ENCODE measurements at regions not wholly inside any gene's neighbourhood (a gene's known extent, or its start where the extent isn't known, plus 50 kb on each side); places are given as distances from the start of the nearest gene placed in this dataset.

DNA sequence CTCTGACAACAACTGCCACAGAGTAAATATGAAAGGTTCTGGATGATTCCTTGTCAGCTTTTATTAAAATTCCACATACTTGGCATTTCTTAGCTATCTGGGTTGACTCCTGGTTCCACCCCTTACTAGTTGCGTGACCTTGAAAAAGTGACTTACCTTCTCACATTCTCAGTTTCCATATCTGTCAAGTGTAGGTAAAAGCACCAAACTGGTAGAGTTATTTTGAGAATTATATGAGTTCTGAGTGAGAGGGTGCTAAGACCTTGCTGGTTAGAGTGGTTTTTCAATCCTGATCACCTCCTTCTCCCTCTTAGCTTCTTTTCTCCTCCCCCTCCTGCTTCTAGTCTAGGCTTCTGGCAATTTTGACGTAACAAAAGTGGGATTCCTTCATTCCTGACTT lies 83.4 kb upstream of the ABCD3 start:
- 0 out of 2 replicates have a peak overlapping the region, but pooled peaks have one; percentile 2 for H3K9ac ChIP-seq (ENCODE audit: low read length)
- peak overlapping the region; percentile 21 for H3K27ac ChIP-seq (ENCODE audit: low read length)
- peaks cover 45% of the 10 kb centered on the region for H3K4me1 ChIP-seq (ENCODE audit: insufficient read depth, low read length)

DNA sequence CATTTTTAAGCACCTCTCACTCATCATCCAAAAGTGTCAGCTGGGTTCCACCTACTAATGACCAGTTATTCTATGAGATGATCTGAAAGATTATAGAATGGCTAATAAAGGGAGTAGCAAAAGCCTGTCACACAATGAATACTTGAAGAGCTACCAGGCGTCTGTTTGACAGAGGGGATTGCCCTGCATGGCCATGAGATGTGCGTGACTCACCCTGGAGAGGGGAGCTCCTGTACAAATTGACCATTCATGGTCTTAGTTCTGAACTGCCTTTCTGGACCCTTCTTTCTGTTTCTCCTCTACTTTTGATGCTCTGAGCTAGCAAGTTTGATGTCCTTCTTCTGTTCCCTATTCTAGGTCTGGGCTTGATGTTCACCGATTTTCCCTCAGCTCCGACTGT lies 85.2 kb upstream of the ABCD3 start:
- DNase-seq (peak; percentile 82), ATAC-seq (peak; percentile 61)
- POLR2A ChIA-PET (ENCODE audit: unreplicated experiment) = interaction anchor here (0.5 to 1.7 kb wide), 4 partner anchors 85 to 117 kb away, joined by 3 to 14 read pairs (median 5); partner anchors contain the start of gene ARHGAP29
- TSS peak; percentile 53 for BruUV-seq (replicated peaks)
- no peaks in the 10 kb centered on the region for H3K36me3 ChIP-seq (ENCODE audit: low read depth, low read length)
- H3K27me3 ChIP-seq (ENCODE audit: low read length) = no peaks in the 10 kb centered on the region
- no peak overlapping the region for H3K4me3 ChIP-seq (ENCODE audit: low read length)
- CTCF ChIA-PET = interaction anchor here (0.6 to 1.5 kb wide), 7 partner anchors 8 to 514 kb away, joined by 3 to 8 read pairs (median 4); partner anchors contain the start of gene ARHGAP29
- TF ChIP-seq EZH2 (IDR thresholded peaks at IDR 0.05; ENCODE audit: low read length, unreplicated experiment) = no peak
- TF ChIP-seq, protein P1, sequence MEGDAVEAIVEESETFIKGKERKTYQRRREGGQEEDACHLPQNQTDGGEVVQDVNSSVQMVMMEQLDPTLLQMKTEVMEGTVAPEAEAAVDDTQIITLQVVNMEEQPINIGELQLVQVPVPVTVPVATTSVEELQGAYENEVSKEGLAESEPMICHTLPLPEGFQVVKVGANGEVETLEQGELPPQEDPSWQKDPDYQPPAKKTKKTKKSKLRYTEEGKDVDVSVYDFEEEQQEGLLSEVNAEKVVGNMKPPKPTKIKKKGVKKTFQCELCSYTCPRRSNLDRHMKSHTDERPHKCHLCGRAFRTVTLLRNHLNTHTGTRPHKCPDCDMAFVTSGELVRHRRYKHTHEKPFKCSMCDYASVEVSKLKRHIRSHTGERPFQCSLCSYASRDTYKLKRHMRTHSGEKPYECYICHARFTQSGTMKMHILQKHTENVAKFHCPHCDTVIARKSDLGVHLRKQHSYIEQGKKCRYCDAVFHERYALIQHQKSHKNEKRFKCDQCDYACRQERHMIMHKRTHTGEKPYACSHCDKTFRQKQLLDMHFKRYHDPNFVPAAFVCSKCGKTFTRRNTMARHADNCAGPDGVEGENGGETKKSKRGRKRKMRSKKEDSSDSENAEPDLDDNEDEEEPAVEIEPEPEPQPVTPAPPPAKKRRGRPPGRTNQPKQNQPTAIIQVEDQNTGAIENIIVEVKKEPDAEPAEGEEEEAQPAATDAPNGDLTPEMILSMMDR (conservative IDR thresholded peaks at IDR 0.05; ENCODE audit: low read depth, low read length) = no peak
- H3K79me2 ChIP-seq (ENCODE audit: low read length) = peaks cover 46% of the 10 kb centered on the region
- H4K20me1 ChIP-seq (ENCODE audit: low read length) = no peaks in the 10 kb centered on the region
- peak overlapping the region; percentile 19; the same call in 1 of the 2 replicates for H3K9ac ChIP-seq (ENCODE audit: low read length)
- no peaks in the 10 kb centered on the region for H3F3A ChIP-seq (ENCODE audit: low read length, unreplicated experiment)
- H3K9me3 ChIP-seq (ENCODE audit: low read length) = no peaks in the 10 kb centered on the region
- peak overlapping the region; percentile 54 for H3K4me2 ChIP-seq (ENCODE audit: low read length)
- intact Hi-C loops (cut with micrococcal nuclease) = loop anchor here (10.0 kb wide), 1 partner anchor 472 kb away; no protein-coding TSS in a partner anchor
- no peak overlapping the region for H2AFZ ChIP-seq (ENCODE audit: low read length)
- peaks cover 60% of the 10 kb centered on the region for H3K4me1 ChIP-seq (ENCODE audit: insufficient read depth, low read length)
- H3K9me2 ChIP-seq (replicated peaks; ENCODE audit: low read length) = no peaks in the 10 kb centered on the region
- H3K27ac ChIP-seq (ENCODE audit: low read length) = peak overlapping the region; percentile 62

More for the DNA sequence above, 83.4 kb upstream of the ABCD3 start:
- Histone ChIP-seq H3K79me2 (ENCODE audit: low read length) (peaks cover 29% of the 10 kb centered on the region), H3K4me3 (ENCODE audit: low read length) (no peak overlapping the region), H3K27me3 (ENCODE audit: low read length) (no peaks in the 10 kb centered on the region), H3F3A (ENCODE audit: low read length, unreplicated experiment) (no peaks in the 10 kb centered on the region), H3K36me3 (ENCODE audit: low read depth, low read length) (no peaks in the 10 kb centered on the region), H3K4me2 (ENCODE audit: low read length) (peak overlapping the region; percentile 24; the same call in 1 of the 2 replicates), H3K9me3 (ENCODE audit: low read length) (no peaks in the 10 kb centered on the region), H2AFZ (ENCODE audit: low read length) (peak overlapping the region; percentile 8; the same call in 1 of the 2 replicates), H4K20me1 (ENCODE audit: low read length) (no peaks in the 10 kb centered on the region), H3K9me2 (replicated peaks; ENCODE audit: low read length) (no peaks in the 10 kb centered on the region)
- ATAC-seq (no peak), DNase-seq (no peak)
- intact Hi-C loops (cut with micrococcal nuclease) = loop anchor here (1.0 to 10.0 kb wide), 3 partner anchors 289 to 470 kb away; no protein-coding TSS in a partner anchor
- ChIA-PET POLR2A (ENCODE audit: unreplicated experiment) (no interaction called here), CTCF (interaction anchor here (0.9 to 3.1 kb wide), 8 partner anchors 9 to 309 kb away, joined by 3 to 36 read pairs (median 6); no protein-coding TSS in a partner anchor)
- BruUV-seq (replicated peaks) = no TSS peak
- TF ChIP-seq, protein P1 (conservative IDR thresholded peaks at IDR 0.05; ENCODE audit: low read depth, low read length) = no peak
- TF ChIP-seq EZH2phosphoT487 (IDR thresholded peaks at IDR 0.05; ENCODE audit: borderline replicate concordance, low read length) = no peak
- no peak for TF ChIP-seq EZH2 (IDR thresholded peaks at IDR 0.05; ENCODE audit: low read length, unreplicated experiment)

DNA sequence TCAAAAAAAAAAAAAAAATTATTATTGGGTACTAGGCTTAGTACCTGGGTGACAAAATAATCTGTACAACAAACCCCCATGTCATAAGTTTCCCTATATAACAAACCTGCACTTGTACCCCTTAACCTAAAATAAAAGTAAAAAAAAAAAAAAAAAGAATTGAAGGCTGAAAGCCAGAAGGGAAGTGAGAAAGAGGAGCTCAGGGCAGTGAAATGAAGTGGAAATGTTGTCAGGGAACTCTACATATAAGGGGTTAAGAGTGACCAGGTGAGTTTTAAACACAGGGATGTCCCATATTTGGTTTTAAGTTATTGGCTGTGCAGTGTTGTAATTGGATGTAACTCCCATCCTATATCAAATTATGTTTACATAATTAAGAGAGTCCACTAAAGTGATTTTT lies 85.7 kb upstream of the ABCD3 start:
- CTCF ChIA-PET = interaction anchor here (0.6 to 1.5 kb wide), 5 partner anchors 9 to 307 kb away, joined by 3 to 8 read pairs (median 5); partner anchors contain the start of gene ARHGAP29
- TSS peak; percentile 23 for BruUV-seq (replicated peaks)
- Histone ChIP-seq H2AFZ (ENCODE audit: low read length) (no peak overlapping the region), H4K20me1 (ENCODE audit: low read length) (no peaks in the 10 kb centered on the region), H3K4me1 (ENCODE audit: insufficient read depth, low read length) (peaks cover 64% of the 10 kb centered on the region), H3K27me3 (ENCODE audit: low read length) (no peaks in the 10 kb centered on the region), H3K9me3 (ENCODE audit: low read length) (no peaks in the 10 kb centered on the region), H3K9me2 (replicated peaks; ENCODE audit: low read length) (no peaks in the 10 kb centered on the region), H3K4me2 (ENCODE audit: low read length) (peak overlapping the region; percentile 54), H3F3A (ENCODE audit: low read length, unreplicated experiment) (no peaks in the 10 kb centered on the region), H3K4me3 (ENCODE audit: low read length) (no peak overlapping the region), H3K79me2 (ENCODE audit: low read length) (peaks cover 50% of the 10 kb centered on the region), H3K9ac (ENCODE audit: low read length) (peak overlapping the region; percentile 19; the same call in 1 of the 2 replicates), H3K27ac (ENCODE audit: low read length) (peak overlapping the region; percentile 62), H3K36me3 (ENCODE audit: low read depth, low read length) (no peaks in the 10 kb centered on the region)
- ATAC-seq = peak; percentile 4; the same call in 1 of the 2 replicates
- intact Hi-C loops (cut with micrococcal nuclease) = loop anchor here (10.0 kb wide), 1 partner anchor 472 kb away; no protein-coding TSS in a partner anchor
- no peak for DNase-seq
- TF ChIP-seq EZH2phosphoT487 (IDR thresholded peaks at IDR 0.05; ENCODE audit: borderline replicate concordance, low read length) (no peak), EZH2 (IDR thresholded peaks at IDR 0.05; ENCODE audit: low read length, unreplicated experiment) (no peak)
- TF ChIP-seq, protein P1 (conservative IDR thresholded peaks at IDR 0.05; ENCODE audit: low read depth, low read length) = no peak
- POLR2A ChIA-PET (ENCODE audit: unreplicated experiment) = interaction anchor here (0.5 to 0.9 kb wide), 3 partner anchors 85 to 117 kb away, joined by 3 to 6 read pairs (median 4); no protein-coding TSS in a partner anchor
